CD4-positive, alpha-beta memory T cell (primary cell): ENCODE measurements at regions not wholly inside any gene's neighbourhood (a gene's known extent, or its start where the extent isn't known, plus 50 kb on each side); places are given as distances from the start of the nearest gene placed in this dataset.

Source experiments
- CTCF ChIA-PET: fragments of 350-600 bp; sonication (Branson Sonifier 250); formaldehyde crosslinking; loops from one replicate; lab custom pipeline; 2021; ENCODE audit warnings: inconsistent platforms; ENCODE audit not compliant: partially characterized antibody; lab: Charles Lee
- POLR2A ChIA-PET: fragments of 350-600 bp; sonication (Branson Sonifier 250); formaldehyde crosslinking; loops from one replicate; lab custom pipeline; 2021; ENCODE audit not compliant: partially characterized antibody; lab: Charles Lee
- DNase-seq, 5 donors: peaks; one replicate each; pipeline versions ENCODE4 v3.0.0 to v3.0.0-alpha.2; 2020 to 2022; ENCODE audit warnings: mixed read lengths in 1 of 5
- H3K27ac ChIP-seq: one replicate; pipeline ENCODE4 v1.7.0; 2013; ENCODE audit warnings: low read depth, low read length
- H3K27me3 ChIP-seq: 2 replicates; pipeline ENCODE4 v1.7.0; 2013; ENCODE audit warnings: mild to moderate bottlenecking, low read length, moderate library complexity; ENCODE audit not compliant: insufficient read depth
- H3K36me3 ChIP-seq: 2 replicates; pipeline ENCODE4 v1.7.0; 2013; ENCODE audit warnings: mild to moderate bottlenecking, low read length, moderate library complexity; ENCODE audit not compliant: insufficient read depth
- H3K4me1 ChIP-seq: 2 replicates; pipeline ENCODE4 v1.7.0; 2013; ENCODE audit warnings: mild to moderate bottlenecking, low read length, moderate library complexity; ENCODE audit not compliant: insufficient read depth
- H3K4me3 ChIP-seq, 2 donors: one replicate each; pipeline ENCODE4 v1.7.0; 2013; ENCODE audit warnings: low read length in 2 of 2, mild to moderate bottlenecking in 1 of 2
- H3K9me3 ChIP-seq, 2 donors: one replicate each; pipeline ENCODE4 v1.7.0; 2013; ENCODE audit warnings: low read length in 2 of 2, control low read depth in 1 of 2; ENCODE audit not compliant: control insufficient read depth in 1 of 2
- H3K27ac Mint-ChIP-seq, 7 donors: one replicate each; pipeline ENCODE4 v1.8.0; 2020 to 2021; ENCODE audit warnings: mixed read lengths in 7 of 7, mild to moderate bottlenecking in 6 of 7, inconsistent platforms in 3 of 7, moderate library complexity in 3 of 7
- H3K27me3 Mint-ChIP-seq, 2 donors: one replicate each; pipeline ENCODE4 v1.8.0; 2020 to 2021; ENCODE audit warnings: mixed read lengths in 2 of 2
- H3K36me3 Mint-ChIP-seq, 2 donors: one replicate each; pipeline ENCODE4 v1.8.0; 2020 to 2021; ENCODE audit warnings: mixed read lengths in 2 of 2, inconsistent platforms in 1 of 2, mild to moderate bottlenecking in 1 of 2
- H3K4me1 Mint-ChIP-seq, 4 donors: one replicate each; pipeline ENCODE4 v1.8.0; 2020 to 2021; ENCODE audit warnings: mixed read lengths in 4 of 4, mild to moderate bottlenecking in 1 of 4
- H3K4me3 Mint-ChIP-seq, 8 donors: one replicate each; pipeline ENCODE4 v1.8.0; 2020 to 2021; ENCODE audit warnings: mixed read lengths in 8 of 8, mild to moderate bottlenecking in 7 of 8, moderate library complexity in 6 of 8, inconsistent platforms in 3 of 8
- H3K9me3 Mint-ChIP-seq, 8 donors: one replicate each; pipeline ENCODE4 v1.8.0; 2020 to 2021; ENCODE audit warnings: mixed read lengths in 8 of 8, mild to moderate bottlenecking in 5 of 8, inconsistent platforms in 3 of 8, moderate library complexity in 1 of 8
- intact Hi-C: fragments of 100-400 bp; cut with micrococcal nuclease; formaldehyde crosslinking; loops from one replicate; pipeline ENCODE4 v1.15.1; 2023

DNA sequence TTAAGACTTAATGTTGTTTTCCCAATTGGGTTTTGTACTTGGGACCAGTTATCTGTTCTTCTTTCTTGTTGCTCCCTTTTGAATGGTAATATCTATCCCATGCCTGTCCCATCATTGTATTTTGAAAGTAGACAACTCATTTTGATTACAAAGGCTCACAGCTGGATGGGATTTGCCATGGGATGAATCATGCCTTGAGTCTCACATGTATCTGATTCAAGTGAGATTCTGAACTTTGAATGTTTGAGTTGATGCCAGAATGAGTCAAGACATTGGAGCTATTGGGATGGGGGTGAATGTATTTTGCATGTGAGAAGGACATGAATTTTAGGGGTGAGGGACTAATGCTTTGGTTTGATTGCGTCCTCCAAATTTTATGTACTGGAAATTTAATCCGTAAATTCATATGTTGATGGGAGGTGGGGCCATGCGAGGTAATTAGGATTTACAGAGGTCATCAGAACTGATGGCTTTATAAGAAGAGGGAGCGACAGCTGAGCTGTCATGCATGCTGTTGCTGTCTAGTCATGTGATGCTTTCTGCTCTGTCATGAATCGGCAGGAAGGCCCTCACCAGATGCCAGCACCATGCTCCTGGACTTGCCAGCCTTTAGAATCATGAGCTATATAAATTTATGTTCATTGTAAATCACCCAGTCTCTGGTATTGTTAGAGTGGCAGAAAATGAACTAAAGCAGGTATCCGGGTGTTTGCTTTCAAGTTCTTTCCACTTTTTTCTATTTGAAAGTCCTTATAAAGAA, 741.3 kb upstream of the RAB6C start:
- Mint-ChIP-seq H3K27me3 (no peaks in the 10 kb centered on the region), H3K27ac (no peak overlapping the region), H3K4me3 (no peak overlapping the region), H3K36me3 (no peaks in the 10 kb centered on the region), H3K4me1 (no peaks in the 10 kb centered on the region), H3K9me3 (peaks cover 0 to 13% (median 2%) of the 10 kb centered on the region in 8 donors)
- POLR2A ChIA-PET, result no interaction called here
- DNase-seq, result no peak
- no peaks in the 10 kb centered on the region for H3K9me3 ChIP-seq
- no peak overlapping the region for H3K4me3 ChIP-seq
- CTCF ChIA-PET, result no interaction called here
- no peaks in the 10 kb centered on the region for H3K27me3 ChIP-seq
- H3K27ac ChIP-seq, result no peak overlapping the region
- H3K36me3 ChIP-seq, result no peaks in the 10 kb centered on the region
- H3K4me1 ChIP-seq, result no peaks in the 10 kb centered on the region
- intact Hi-C loops, result no loop called here

DNA sequence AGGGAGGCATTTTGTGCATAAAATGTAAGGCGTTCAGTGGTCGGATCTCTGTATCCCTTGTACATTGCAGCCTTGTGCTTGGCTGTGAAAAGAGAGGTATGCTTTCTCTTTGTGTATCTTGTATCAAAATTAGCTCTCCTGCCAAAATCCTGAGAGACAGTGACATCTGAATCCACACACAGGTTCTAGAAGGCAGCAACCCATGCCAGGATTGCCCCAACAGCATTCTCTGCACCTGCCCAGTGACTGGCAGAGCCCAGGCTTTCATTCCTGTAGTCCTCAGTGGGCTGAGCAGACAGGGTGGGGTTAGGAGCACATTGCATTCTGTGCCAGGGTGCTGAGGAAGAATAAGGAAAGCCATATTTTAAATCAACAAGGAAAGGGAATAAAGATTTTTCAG, 740.3 kb upstream of the RAB6C start:
- Histone ChIP-seq H3K36me3 (no peaks in the 10 kb centered on the region), H3K4me3 (no peak overlapping the region), H3K27me3 (no peaks in the 10 kb centered on the region), H3K9me3 (no peaks in the 10 kb centered on the region), H3K27ac (no peak overlapping the region), H3K4me1 (no peaks in the 10 kb centered on the region)
- H3K4me1 Mint-ChIP-seq, result no peaks in the 10 kb centered on the region
- no peak for DNase-seq
- H3K9me3 Mint-ChIP-seq, result peaks cover 0 to 13% (median 2%) of the 10 kb centered on the region in 8 donors
- H3K36me3 Mint-ChIP-seq, result no peaks in the 10 kb centered on the region
- intact Hi-C loops, result no loop called here
- CTCF ChIA-PET, result no interaction called here
- no peaks in the 10 kb centered on the region for H3K27me3 Mint-ChIP-seq
- POLR2A ChIA-PET, result no interaction called here
- no peak overlapping the region for H3K27ac Mint-ChIP-seq
- H3K4me3 Mint-ChIP-seq, result no peak overlapping the region

DNA sequence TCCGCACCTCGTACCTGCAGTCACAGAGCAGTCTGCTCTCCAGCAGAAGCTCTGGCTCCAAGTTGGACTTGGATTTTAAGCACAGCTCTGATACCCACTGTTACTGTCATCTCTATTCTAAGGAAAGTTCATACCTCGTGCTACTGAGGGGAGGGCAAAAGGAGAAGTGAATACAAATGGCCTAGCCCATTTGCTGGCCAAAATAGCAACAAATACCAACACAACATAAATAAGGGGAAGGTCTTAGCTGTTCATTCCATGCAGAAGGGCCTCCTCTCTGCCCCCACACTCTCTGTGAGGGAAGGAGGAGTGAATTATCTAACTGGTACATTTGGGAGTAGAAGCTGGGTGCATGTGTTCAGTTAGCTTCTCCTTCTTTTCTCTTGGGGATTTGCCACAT, 739.4 kb upstream of the RAB6C start:
- no peak overlapping the region for H3K4me3 Mint-ChIP-seq
- H3K4me1 Mint-ChIP-seq, result no peaks in the 10 kb centered on the region
- no peak overlapping the region for H3K27ac ChIP-seq
- DNase-seq, result no peak
- H3K4me3 ChIP-seq, result no peak overlapping the region
- H3K36me3 Mint-ChIP-seq, result no peaks in the 10 kb centered on the region
- no peak overlapping the region for H3K27ac Mint-ChIP-seq
- ChIA-PET CTCF (no interaction called here), POLR2A (no interaction called here)
- no peaks in the 10 kb centered on the region for H3K27me3 ChIP-seq
- intact Hi-C loops, result no loop called here
- no peaks in the 10 kb centered on the region for H3K4me1 ChIP-seq
- no peaks in the 10 kb centered on the region for H3K27me3 Mint-ChIP-seq
- H3K9me3 ChIP-seq, result no peaks in the 10 kb centered on the region
- H3K9me3 Mint-ChIP-seq, result peaks cover 0 to 13% (median 2%) of the 10 kb centered on the region in 8 donors
- no peaks in the 10 kb centered on the region for H3K36me3 ChIP-seq

DNA sequence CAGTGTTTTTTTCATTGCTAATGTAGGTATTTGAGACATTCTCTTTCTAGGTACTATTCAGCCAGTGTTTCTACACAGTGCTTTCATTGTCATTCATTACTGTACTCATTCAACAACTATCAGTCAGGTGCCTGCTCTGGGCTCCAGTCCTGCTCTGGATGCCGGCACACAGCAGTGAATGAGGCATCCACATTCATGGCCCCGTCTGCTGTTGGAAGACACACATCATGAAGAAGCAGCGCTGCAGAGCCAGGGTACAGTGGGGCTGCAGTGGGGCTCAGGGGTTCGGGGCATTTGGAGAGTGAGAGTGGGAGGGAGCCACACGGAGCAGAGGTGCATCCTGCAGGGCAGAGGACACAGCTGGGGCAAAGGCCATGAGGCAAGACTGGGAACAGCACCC, 737.2 kb upstream of the RAB6C start:
- no peak for DNase-seq
- H3K27me3 ChIP-seq, result no peaks in the 10 kb centered on the region
- H3K4me1 ChIP-seq, result no peaks in the 10 kb centered on the region
- Mint-ChIP-seq H3K4me1 (no peaks in the 10 kb centered on the region), H3K27ac (no peak overlapping the region), H3K27me3 (no peaks in the 10 kb centered on the region), H3K4me3 (no peak overlapping the region), H3K36me3 (no peaks in the 10 kb centered on the region), H3K9me3 (peaks cover 0 to 7% (median under 1%) of the 10 kb centered on the region in 8 donors)
- H3K36me3 ChIP-seq, result no peaks in the 10 kb centered on the region
- no peaks in the 10 kb centered on the region for H3K9me3 ChIP-seq
- intact Hi-C loops, result no loop called here
- CTCF ChIA-PET, result no interaction called here
- H3K27ac ChIP-seq, result no peak overlapping the region
- POLR2A ChIA-PET, result no interaction called here
- H3K4me3 ChIP-seq, result no peak overlapping the region

DNA sequence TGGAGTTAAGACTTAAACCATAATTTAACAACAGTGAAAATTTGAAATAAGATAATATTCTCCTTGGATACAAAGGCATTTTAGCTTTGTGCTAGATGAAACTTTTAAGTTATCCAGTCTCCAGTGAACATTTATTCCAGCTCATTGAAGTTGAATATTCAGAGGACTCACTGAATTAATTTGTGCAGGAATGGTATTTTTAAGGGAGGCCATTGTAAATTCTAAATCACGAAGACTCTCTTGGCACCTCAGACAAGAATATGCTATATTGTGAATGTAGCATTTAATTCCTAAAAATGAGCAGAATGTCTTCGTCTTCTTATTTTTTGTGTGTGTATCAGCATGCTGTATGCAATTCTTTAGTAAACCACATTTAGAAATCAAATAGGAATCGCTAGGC, 731.7 kb upstream of the RAB6C start:
- Mint-ChIP-seq H3K4me3 (no peak overlapping the region), H3K9me3 (peaks cover 0 to 4% (median under 1%) of the 10 kb centered on the region in 8 donors), H3K36me3 (no peaks in the 10 kb centered on the region), H3K27me3 (no peaks in the 10 kb centered on the region), H3K4me1 (no peaks in the 10 kb centered on the region), H3K27ac (no peak overlapping the region)
- Histone ChIP-seq H3K4me1 (no peaks in the 10 kb centered on the region), H3K4me3 (no peak overlapping the region), H3K27me3 (no peaks in the 10 kb centered on the region), H3K36me3 (no peaks in the 10 kb centered on the region), H3K9me3 (no peaks in the 10 kb centered on the region), H3K27ac (no peak overlapping the region)
- intact Hi-C loops, result no loop called here
- CTCF ChIA-PET, result no interaction called here
- POLR2A ChIA-PET, result no interaction called here
- DNase-seq, result no peak

DNA sequence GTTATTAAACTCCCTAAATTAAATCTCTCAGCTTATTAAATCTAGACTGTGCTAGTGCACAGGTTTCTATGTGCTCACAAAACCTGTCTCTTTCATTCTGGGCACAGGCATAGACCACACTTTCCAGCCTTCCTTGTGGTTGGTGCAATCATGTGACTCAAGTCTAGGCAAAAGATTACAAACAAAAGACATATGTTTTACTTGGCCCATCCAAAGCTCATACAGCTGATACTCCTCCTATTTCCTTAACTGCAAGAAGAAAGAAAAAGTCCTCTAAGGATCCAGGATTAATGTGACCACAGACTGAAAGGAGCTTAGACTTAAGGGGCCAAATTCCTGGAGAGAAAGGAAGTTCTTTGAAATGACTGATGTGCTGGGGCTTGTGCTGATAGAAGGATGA, 731.3 kb upstream of the RAB6C start:
- ChIA-PET POLR2A (no interaction called here), CTCF (no interaction called here)
- Histone ChIP-seq H3K9me3 (no peaks in the 10 kb centered on the region), H3K4me3 (no peak overlapping the region), H3K27me3 (no peaks in the 10 kb centered on the region), H3K36me3 (no peaks in the 10 kb centered on the region), H3K4me1 (no peaks in the 10 kb centered on the region), H3K27ac (no peak overlapping the region)
- Mint-ChIP-seq H3K4me1 (no peaks in the 10 kb centered on the region), H3K36me3 (no peaks in the 10 kb centered on the region), H3K9me3 (peaks cover 0 to 4% (median under 1%) of the 10 kb centered on the region in 8 donors), H3K4me3 (no peak overlapping the region), H3K27me3 (no peaks in the 10 kb centered on the region), H3K27ac (no peak overlapping the region)
- DNase-seq, result no peak
- intact Hi-C loops, result no loop called here

DNA sequence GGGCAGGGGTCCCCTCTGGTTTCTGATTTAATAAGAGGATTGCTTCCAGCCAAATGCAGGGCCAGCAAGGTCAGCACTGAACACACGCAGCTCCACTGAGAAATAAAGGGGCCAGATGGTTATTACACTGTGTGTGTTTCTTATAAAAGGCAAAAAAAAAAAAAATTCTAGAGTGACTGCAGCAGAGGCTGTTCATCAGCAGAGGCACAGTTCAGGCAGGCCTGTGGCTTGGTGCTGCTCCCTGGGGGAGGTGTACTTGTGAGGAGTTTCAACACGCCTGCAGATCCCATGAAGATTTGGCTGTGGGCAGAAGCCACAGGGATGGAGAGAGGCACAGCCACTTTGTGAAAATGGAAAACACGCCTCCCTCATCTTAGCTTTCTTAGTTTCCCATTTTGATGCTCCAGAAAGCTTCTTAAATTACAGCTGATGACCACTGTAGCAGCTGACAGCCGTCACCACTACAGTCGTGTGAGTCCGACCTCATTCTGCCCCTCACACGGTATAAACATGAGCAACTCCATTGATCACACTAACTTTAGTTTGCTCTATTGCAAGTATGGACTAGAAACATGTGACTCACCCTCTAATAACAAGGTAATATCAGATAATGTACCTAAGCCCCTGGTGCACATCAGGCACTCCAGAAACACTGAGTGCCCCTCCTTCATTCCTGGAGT, 726.5 kb upstream of the RAB6C start:
- H3K4me1 Mint-ChIP-seq, result no peaks in the 10 kb centered on the region
- H3K36me3 Mint-ChIP-seq, result no peaks in the 10 kb centered on the region
- Histone ChIP-seq H3K9me3 (no peaks in the 10 kb centered on the region), H3K27me3 (no peaks in the 10 kb centered on the region), H3K4me1 (no peaks in the 10 kb centered on the region), H3K27ac (no peak overlapping the region), H3K4me3 (no peak overlapping the region), H3K36me3 (no peaks in the 10 kb centered on the region)
- no peak overlapping the region for H3K4me3 Mint-ChIP-seq
- CTCF ChIA-PET, result no interaction called here
- no peak overlapping the region for H3K27ac Mint-ChIP-seq
- POLR2A ChIA-PET, result no interaction called here
- H3K27me3 Mint-ChIP-seq, result no peaks in the 10 kb centered on the region
- intact Hi-C loops, result no loop called here
- DNase-seq, result no peak
- peaks cover 0 to 12% (median 5%) of the 10 kb centered on the region in 8 donors for H3K9me3 Mint-ChIP-seq
